ENCODE measurements at regions not wholly inside any gene's neighbourhood (a gene's known extent, or its start where the extent isn't known, plus 50 kb on each side); places are given as distances from the start of the nearest gene placed in this dataset.

- TF ChIP-seq CTCF (IDR thresholded peaks at IDR 0.05) (no peak), POLR2A (IDR thresholded peaks at IDR 0.05) (no peak), POLR2AphosphoS5 (IDR thresholded peaks at IDR 0.05) (no peak)
These were observed 1092.0 kb downstream of the DIPK2A start for GRCh38 chr3:145063616-145064015.

Data from breast epithelium (tissue), 3 donors.